OCI-LY7 (cell line): ENCODE measurements at regions not wholly inside any gene's neighbourhood (a gene's known extent, or its start where the extent isn't known, plus 50 kb on each side); places are given as distances from the start of the nearest gene placed in this dataset.

Source experiments
- CTCF ChIP-seq: fragments of 200-600 bp; sonication (generic); conservative IDR thresholded peaks from 2 replicates; pipeline ENCODE4 v1.5.1; 2014; ENCODE audit warnings: mild to moderate bottlenecking, antibody characterized with exemption, low read length, moderate library complexity, mixed read lengths
- EZH2phosphoT487 ChIP-seq: fragments of 200-600 bp; sonication (generic); IDR thresholded peaks from 2 replicates; pipeline ENCODE4 v1.6.1; 2018; ENCODE audit warnings: low read depth, borderline replicate concordance, mild to moderate bottlenecking, mixed run types, antibody characterized with exemption, low read length, moderate library complexity, mixed read lengths

- TF ChIP-seq CTCF: no peak
- no peak for TF ChIP-seq EZH2phosphoT487
These were observed 341.5 kb downstream of the SHANK2 start for GRCh38 chr11:70910835-70911234.
